GM18498 (cell line): ENCODE measurements at regions not wholly inside any gene's neighbourhood (a gene's known extent, or its start where the extent isn't known, plus 50 kb on each side); places are given as distances from the start of the nearest gene placed in this dataset.
A peak's percentile ranks its signal among the peaks of the same experiment; 100 is the strongest.
"Not testable (repeated sequence)": the region's sequence is repeated elsewhere in the genome, so short reads cannot be mapped to it uniquely, and the experiment has no call there.

Experiments used
- ATAC-seq: cut with Tn5 transposase; IDR thresholded peaks from one replicate; pipeline ENCODE4 v1.9.1; 2021; ENCODE audit warnings: mild to moderate bottlenecking, moderate library complexity; ENCODE audit not compliant: unreplicated experiment

DNA sequence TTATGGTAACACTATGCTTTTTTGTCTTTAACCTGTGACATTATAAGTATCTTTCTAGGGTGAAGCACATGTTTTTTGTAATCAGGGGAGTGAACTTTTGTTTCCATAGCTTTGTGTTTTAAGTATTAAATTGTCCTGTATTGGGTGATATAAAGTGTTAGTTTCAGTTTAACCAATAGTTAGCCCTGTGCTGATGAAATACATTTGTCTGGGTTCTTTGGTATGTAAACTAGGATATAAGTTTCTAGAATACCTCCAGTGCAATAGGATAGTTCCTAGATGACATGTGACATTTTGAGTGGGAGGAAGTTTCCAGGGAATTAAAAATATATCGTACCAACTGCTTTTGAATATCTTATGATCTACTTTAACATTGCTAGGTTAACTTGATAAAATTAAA is 611.0 kb upstream of the MARCKS start:
- no peak for ATAC-seq

DNA sequence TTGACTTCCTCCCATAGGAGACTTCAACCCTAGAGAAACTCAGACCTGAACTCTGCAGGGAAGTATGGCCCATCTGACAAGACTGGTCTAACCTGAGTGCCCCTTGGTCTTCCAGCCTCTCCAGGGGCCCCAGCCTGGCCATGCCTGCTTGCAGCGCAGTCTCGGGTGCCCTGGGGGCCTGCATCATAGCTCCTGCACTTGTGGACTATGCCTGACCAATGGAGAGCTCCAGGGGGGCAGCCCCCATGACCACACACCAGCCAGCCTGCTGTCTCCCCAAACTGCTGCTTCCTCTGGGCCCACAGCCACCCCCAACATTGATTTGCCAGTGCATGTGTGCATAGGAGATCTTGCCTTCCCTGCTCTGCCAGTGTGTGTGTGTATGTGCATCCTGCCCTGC is 608.6 kb upstream of the MARCKS start:
- ATAC-seq, result no peak

- ATAC-seq, result not testable (repeated sequence)
These were observed 603.0 kb upstream of the MARCKS start for GRCh38 chr6:113254194-113254593.

- no peak for ATAC-seq
These were observed 598.4 kb upstream of the MARCKS start for GRCh38 chr6:113258771-113259170.

DNA sequence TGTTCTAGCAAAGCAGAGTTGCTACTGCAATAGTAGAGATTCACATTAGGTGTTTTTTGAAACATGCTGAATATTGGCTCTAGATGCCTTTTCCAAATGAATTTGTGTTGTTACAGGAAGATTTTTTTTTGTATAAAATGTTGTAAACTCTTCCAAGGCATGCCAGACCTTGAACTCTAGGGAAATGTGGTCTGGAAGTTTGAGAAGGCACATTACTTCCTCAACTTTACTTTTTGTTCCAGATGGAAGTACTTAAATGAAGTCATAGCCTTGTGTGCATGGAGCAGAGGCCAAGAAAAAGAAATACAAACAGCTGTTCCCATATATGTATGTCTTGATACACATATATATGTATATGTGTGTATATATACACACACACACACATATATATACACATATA is 585.7 kb upstream of the MARCKS start:
- ATAC-seq, result no peak

GRCh38 chr6:113276601-113277000 is 580.5 kb upstream of the MARCKS start:
- ATAC-seq, result no peak

- no peak for ATAC-seq
These were observed 580.0 kb upstream of the MARCKS start for GRCh38 chr6:113277111-113277510.

DNA sequence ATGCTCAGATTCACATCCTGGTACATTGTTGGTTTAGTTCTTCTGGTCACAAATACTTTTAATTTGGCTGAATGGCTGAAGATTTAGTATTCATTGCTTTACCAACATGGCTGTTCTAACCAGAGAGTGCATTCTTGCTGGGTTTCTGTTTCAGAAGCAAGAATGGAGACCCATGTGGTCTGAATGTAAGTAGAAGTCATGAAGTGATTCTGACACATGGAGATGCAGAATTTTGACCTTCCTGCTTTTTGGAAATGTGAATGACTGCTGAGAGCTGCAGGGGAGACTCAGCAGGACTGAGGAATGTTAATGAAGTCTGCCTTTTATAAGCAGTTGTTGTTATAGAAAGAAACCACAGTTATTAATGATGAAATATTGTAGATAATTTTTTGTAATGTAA is 576.1 kb upstream of the MARCKS start:
- no peak for ATAC-seq

DNA sequence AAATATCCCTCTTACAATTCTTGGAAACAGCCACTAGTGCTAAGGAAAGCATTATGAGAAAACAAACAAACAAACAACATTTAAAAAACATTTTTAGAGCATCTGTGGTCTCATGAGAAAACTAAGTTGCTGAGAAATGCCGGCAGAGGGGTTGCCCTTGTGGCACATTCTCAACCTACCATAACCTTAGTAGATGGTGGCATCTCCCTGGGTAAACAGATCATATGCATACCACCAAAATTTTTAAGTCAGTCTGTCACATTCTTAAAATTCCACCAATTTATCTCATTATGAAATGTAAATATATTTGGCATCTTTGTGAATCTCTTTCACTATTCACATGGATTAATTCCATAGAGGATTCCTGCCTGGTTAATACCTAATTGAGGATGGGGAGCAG is 575.7 kb upstream of the MARCKS start:
- no peak for ATAC-seq

GRCh38 chr6:113287396-113287795 is 569.7 kb upstream of the MARCKS start:
- peak; percentile 66 for ATAC-seq

DNA sequence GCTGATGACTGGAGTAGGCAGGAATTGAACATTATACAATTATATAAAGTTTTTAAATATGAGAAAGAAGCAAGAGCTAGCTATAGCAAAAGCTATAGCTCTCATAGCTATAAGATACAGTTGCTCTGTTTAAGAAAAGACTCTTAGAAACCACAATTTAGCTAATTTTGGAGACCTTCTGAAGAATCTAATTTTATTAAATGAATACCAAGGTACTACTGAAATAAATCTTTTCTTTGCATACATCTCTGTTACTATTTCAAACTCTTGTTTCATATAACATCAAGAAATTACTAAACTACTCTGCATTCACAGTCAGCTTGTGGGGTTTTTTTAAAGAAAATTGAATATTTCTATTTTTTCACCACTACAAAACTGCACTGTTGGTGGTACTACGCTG is 568.7 kb upstream of the MARCKS start:
- no peak for ATAC-seq

GRCh38 chr6:113289166-113289565 is 568.0 kb upstream of the MARCKS start:
- no peak for ATAC-seq

DNA sequence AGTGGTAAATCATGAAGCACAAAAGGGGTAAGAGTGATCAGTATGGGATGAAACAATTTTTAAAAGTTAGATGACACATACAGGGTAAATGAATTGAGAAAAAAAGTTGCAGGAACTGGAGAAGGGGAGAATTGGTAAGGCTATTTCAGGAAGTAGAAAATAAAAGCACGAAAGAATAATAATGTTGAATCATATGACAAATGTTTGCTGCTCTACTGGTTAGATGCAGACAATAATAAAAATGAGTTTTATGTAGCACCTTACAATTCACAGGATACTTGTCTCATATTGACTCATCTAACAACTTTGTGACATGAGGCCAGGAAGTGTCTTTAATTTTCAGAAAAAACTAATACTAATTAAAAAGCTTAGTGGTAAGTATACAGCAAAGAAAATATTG is 566.5 kb upstream of the MARCKS start:
- no peak for ATAC-seq

GRCh38 chr6:113291751-113292445 is 565.2 kb upstream of the MARCKS start:
- ATAC-seq, result no peak

GRCh38 chr6:113292646-113293422 is 564.3 kb upstream of the MARCKS start:
- ATAC-seq, result peak; percentile 79

GRCh38 chr6:113293423-113293740 is 563.8 kb upstream of the MARCKS start:
- ATAC-seq, result peak; percentile 11

- ATAC-seq, result no peak
These were observed 557.6 kb upstream of the MARCKS start for GRCh38 chr6:113299531-113299930.

GRCh38 chr6:113301651-113302050 is 555.5 kb upstream of the MARCKS start:
- no peak for ATAC-seq

GRCh38 chr6:113304116-113304515 is 553.0 kb upstream of the MARCKS start:
- ATAC-seq, result no peak

GRCh38 chr6:113306552-113307145 is 550.5 kb upstream of the MARCKS start:
- ATAC-seq, result peak; percentile 99

DNA sequence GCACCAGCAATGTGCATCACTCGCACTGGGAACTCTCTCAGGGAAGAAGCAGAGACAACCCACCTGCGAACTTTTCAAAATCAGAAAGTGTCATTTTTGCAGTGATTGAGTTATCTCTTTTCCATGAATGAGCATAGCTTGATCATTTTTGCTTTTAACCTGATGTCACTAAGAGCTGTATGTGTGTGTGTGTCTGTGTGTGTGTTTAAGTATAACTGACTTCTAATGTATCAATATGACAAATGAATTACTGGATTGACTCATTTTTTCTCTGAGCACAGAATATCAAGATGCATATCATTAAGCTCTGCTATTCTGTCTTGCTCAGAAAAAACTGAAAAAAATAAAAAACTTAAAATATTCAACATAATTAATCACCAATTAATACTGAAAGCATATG is 548.9 kb upstream of the MARCKS start:
- no peak for ATAC-seq

DNA sequence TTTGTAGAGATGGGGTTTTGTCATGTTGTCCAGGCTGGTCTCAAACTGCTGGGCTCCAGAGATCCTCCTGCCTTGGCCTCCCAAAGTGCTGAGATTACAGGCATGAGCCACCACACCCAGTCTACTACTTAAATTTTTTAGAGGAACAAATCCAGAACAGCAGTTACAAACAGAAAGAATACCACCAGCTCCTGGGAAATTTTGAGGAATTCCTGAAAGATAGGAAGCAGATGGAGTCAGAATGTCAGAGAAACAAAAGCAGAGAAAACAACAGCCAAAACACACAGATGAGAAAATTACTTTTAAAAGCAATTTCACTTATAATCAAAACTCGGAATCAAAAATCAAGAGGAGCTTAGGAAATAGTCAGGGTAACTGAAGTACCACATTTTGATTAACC is 543.3 kb upstream of the MARCKS start:
- ATAC-seq, result no peak
